GM23338 (cell line): ENCODE measurements at regions not wholly inside any gene's neighbourhood (a gene's known extent, or its start where the extent isn't known, plus 50 kb on each side); places are given as distances from the start of the nearest gene placed in this dataset.

Experiments
- ATAC-seq: fragments of 200-7000 bp; cut with Tn5 transposase; 3 replicates; pipeline ENCODE4 v1.9.1; 2020
- DNase-seq: peaks from one replicate; pipeline ENCODE4 v3.0.0-alpha.2; 2015; ENCODE audit warnings: low spot score
- H2AFZ ChIP-seq: fragments of 200-600 bp; sonication (generic); 2 replicates; pipeline ENCODE4 v1.8.0; 2016; ENCODE audit warnings: antibody characterized with exemption, mild to moderate bottlenecking, moderate library complexity
- H3F3A ChIP-seq: fragments of 200-600 bp; sonication (generic); replicated peaks from 2 replicates; pipeline ENCODE4 v1.8.0; 2017; ENCODE audit warnings: antibody characterized with exemption, mixed run types, low read depth
- H3K27ac ChIP-seq: fragments of 200-600 bp; sonication (generic); 2 replicates; pipeline ENCODE4 v1.6.1; 2016; ENCODE audit warnings: low read depth
- H3K27me3 ChIP-seq: fragments of 200-600 bp; sonication (generic); 2 replicates; pipeline ENCODE4 v1.8.0; 2016; ENCODE audit warnings: mild to moderate bottlenecking, mixed run types, moderate library complexity; ENCODE audit not compliant: insufficient read depth
- H3K36me3 ChIP-seq: fragments of 200-600 bp; sonication (generic); 2 replicates; pipeline ENCODE4 v1.8.0; 2016; ENCODE audit warnings: mild to moderate bottlenecking; ENCODE audit not compliant: insufficient read depth
- H3K4me1 ChIP-seq: fragments of 200-600 bp; sonication (generic); 2 replicates; pipeline ENCODE4 v1.8.0; 2016; ENCODE audit warnings: mild to moderate bottlenecking, moderate library complexity; ENCODE audit not compliant: insufficient read depth
- H3K4me2 ChIP-seq: fragments of 200-600 bp; sonication (generic); 2 replicates; pipeline ENCODE4 v1.7.1; 2017; ENCODE audit warnings: mixed run types
- H3K4me3 ChIP-seq: fragments of 200-600 bp; sonication (generic); 2 replicates; pipeline ENCODE4 v1.6.1; 2016; ENCODE audit warnings: mixed run types
- H3K79me2 ChIP-seq: fragments of 200-600 bp; sonication (generic); replicated peaks from 2 replicates; pipeline ENCODE4 v1.8.0; 2017; ENCODE audit warnings: mild to moderate bottlenecking; ENCODE audit not compliant: insufficient read depth
- H3K9me2 ChIP-seq: fragments of 200-600 bp; sonication (generic); 2 replicates; pipeline ENCODE4 v1.8.0; 2017; ENCODE audit not compliant: insufficient read depth
- H4K20me1 ChIP-seq: fragments of 200-600 bp; sonication (generic); replicated peaks from 2 replicates; pipeline ENCODE4 v1.8.0; 2017; ENCODE audit warnings: mild to moderate bottlenecking; ENCODE audit not compliant: insufficient read depth
- H3K27ac Mint-ChIP-seq: 2 replicates; pipeline ENCODE4 v1.8.0; 2020; ENCODE audit warnings: inconsistent platforms, mild to moderate bottlenecking, moderate library complexity, mixed read lengths
- H3K27me3 Mint-ChIP-seq: 3 replicates; pipeline ENCODE4 v1.8.0; 2022; ENCODE audit warnings: low read depth, mild to moderate bottlenecking, moderate library complexity, mixed read lengths, inconsistent platforms; ENCODE audit not compliant: insufficient read depth, poor library complexity
- H3K36me3 Mint-ChIP-seq: 3 replicates; pipeline ENCODE4 v1.8.0; 2021; ENCODE audit warnings: low read depth, mild to moderate bottlenecking, inconsistent platforms, moderate library complexity, mixed read lengths
- H3K4me1 Mint-ChIP-seq: 3 replicates; pipeline ENCODE4 v1.8.0; 2020; ENCODE audit warnings: mild to moderate bottlenecking, inconsistent platforms, mixed read lengths
- H3K4me3 Mint-ChIP-seq: 3 replicates; pipeline ENCODE4 v1.8.0; 2021; ENCODE audit warnings: moderate library complexity, mild to moderate bottlenecking, inconsistent platforms, mixed read lengths
- H3K9me3 Mint-ChIP-seq: 3 replicates; pipeline ENCODE4 v1.8.0; 2020; ENCODE audit warnings: moderate library complexity, mild to moderate bottlenecking, inconsistent platforms, mixed read lengths
- CREB1 ChIP-seq: fragments of 250-450 bp; sonication (Bioruptor Pico); IDR thresholded peaks from 2 replicates; pipeline ENCODE4 v1.5.0; 2020; ENCODE audit warnings: low read depth, mild to moderate bottlenecking, moderate library complexity
- EZH2 ChIP-seq: fragments of 200-600 bp; sonication (generic); IDR thresholded peaks from one replicate; pipeline ENCODE4 v1.8.0; 2017; ENCODE audit warnings: antibody characterized with exemption, mild to moderate bottlenecking, low read depth; ENCODE audit not compliant: unreplicated experiment
- EZH2phosphoT487 ChIP-seq: fragments of 200-600 bp; sonication (generic); IDR thresholded peaks from one replicate; pipeline ENCODE4 v1.8.1; 2018; ENCODE audit warnings: antibody characterized with exemption; ENCODE audit not compliant: unreplicated experiment
- STAT1 ChIP-seq: IDR thresholded peaks from one replicate; pipeline ENCODE4 v1.6.1; 2016; ENCODE audit warnings: antibody characterized with exemption; ENCODE audit not compliant: unreplicated experiment
- ZNF114 ChIP-seq: fragments of 250-450 bp; sonication (Bioruptor Pico); IDR thresholded peaks from 2 replicates; pipeline ENCODE4 v1.5.0; 2020; ENCODE audit warnings: mild to moderate bottlenecking, moderate library complexity
- TF ChIP-seq, protein P1 (sequence below): fragments of 250-450 bp; sonication (Bioruptor Pico); IDR thresholded peaks from 2 replicates; pipeline ENCODE4 v1.5.0; 2020; ENCODE audit warnings: mild to moderate bottlenecking, moderate library complexity
- TF ChIP-seq, protein P2 (sequence below): IDR thresholded peaks from one replicate; pipeline ENCODE4 v1.6.1; 2018; ENCODE audit warnings: antibody characterized with exemption; ENCODE audit not compliant: unreplicated experiment
- TF ChIP-seq, protein P3 (sequence below), 2 experiments: fragments of 200-600 bp in 1 of 2; sonication (generic) in 1 of 2; conservative IDR thresholded peaks; 2 replicates each; pipeline versions ENCODE4 v1.5.1 to v1.6.1; 2016 to 2017; ENCODE audit warnings: antibody characterized with exemption in 2 of 2, low read depth in 2 of 2, mild to moderate bottlenecking in 2 of 2, moderate library complexity in 1 of 2

DNA sequence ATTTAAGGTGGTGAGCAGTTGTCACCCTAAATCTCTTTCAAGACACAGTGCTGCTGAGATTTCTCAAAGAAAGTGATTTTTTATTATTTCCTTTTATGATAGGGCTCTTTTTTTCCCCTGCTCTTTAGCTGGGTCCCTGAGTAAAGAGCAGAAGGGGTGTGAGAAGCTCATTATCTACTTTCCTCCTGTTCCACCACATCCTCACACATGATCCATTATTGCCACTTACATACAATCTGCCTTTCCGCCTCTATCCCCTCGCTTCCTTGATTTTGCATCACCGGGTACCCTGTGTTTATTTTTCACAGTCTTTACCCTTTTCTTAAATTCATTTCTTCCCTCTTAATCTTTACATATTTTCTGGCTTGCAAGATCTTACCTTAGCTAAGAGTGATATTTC is 93.9 kb upstream of the CCDC85A start (continued):
- TF ChIP-seq, protein P1, sequence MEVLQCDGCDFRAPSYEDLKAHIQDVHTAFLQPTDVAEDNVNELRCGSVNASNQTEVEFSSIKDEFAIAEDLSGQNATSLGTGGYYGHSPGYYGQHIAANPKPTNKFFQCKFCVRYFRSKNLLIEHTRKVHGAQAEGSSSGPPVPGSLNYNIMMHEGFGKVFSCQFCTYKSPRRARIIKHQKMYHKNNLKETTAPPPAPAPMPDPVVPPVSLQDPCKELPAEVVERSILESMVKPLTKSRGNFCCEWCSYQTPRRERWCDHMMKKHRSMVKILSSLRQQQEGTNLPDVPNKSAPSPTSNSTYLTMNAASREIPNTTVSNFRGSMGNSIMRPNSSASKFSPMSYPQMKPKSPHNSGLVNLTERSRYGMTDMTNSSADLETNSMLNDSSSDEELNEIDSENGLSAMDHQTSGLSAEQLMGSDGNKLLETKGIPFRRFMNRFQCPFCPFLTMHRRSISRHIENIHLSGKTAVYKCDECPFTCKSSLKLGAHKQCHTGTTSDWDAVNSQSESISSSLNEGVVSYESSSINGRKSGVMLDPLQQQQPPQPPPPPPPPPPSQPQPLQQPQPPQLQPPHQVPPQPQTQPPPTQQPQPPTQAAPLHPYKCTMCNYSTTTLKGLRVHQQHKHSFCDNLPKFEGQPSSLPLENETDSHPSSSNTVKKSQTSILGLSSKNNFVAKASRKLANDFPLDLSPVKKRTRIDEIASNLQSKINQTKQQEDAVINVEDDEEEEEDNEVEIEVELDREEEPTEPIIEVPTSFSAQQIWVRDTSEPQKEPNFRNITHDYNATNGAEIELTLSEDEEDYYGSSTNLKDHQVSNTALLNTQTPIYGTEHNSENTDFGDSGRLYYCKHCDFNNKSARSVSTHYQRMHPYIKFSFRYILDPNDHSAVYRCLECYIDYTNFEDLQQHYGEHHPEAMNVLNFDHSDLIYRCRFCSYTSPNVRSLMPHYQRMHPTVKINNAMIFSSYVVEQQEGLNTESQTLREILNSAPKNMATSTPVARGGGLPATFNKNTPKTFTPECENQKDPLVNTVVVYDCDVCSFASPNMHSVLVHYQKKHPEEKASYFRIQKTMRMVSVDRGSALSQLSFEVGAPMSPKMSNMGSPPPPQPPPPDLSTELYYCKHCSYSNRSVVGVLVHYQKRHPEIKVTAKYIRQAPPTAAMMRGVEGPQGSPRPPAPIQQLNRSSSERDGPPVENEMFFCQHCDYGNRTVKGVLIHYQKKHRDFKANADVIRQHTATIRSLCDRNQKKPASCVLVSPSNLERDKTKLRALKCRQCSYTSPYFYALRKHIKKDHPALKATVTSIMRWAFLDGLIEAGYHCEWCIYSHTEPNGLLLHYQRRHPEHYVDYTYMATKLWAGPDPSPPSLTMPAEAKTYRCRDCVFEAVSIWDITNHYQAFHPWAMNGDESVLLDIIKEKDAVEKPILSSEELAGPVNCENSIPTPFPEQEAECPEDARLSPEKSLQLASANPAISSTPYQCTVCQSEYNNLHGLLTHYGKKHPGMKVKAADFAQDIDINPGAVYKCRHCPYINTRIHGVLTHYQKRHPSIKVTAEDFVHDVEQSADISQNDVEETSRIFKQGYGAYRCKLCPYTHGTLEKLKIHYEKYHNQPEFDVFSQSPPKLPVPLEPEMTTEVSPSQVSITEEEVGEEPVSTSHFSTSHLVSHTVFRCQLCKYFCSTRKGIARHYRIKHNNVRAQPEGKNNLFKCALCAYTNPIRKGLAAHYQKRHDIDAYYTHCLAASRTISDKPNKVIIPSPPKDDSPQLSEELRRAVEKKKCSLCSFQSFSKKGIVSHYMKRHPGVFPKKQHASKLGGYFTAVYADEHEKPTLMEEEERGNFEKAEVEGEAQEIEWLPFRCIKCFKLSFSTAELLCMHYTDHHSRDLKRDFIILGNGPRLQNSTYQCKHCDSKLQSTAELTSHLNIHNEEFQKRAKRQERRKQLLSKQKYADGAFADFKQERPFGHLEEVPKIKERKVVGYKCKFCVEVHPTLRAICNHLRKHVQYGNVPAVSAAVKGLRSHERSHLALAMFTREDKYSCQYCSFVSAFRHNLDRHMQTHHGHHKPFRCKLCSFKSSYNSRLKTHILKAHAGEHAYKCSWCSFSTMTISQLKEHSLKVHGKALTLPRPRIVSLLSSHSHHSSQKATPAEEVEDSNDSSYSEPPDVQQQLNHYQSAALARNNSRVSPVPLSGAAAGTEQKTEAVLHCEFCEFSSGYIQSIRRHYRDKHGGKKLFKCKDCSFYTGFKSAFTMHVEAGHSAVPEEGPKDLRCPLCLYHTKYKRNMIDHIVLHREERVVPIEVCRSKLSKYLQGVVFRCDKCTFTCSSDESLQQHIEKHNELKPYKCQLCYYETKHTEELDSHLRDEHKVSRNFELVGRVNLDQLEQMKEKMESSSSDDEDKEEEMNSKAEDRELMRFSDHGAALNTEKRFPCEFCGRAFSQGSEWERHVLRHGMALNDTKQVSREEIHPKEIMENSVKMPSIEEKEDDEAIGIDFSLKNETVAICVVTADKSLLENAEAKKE (CRISPR knock-in tag): no peak
- TF ChIP-seq ZNF114 (CRISPR knock-in tag) (no peak), STAT1 (no peak), CREB1 (CRISPR knock-in tag) (no peak)
- TF ChIP-seq, protein P2, sequence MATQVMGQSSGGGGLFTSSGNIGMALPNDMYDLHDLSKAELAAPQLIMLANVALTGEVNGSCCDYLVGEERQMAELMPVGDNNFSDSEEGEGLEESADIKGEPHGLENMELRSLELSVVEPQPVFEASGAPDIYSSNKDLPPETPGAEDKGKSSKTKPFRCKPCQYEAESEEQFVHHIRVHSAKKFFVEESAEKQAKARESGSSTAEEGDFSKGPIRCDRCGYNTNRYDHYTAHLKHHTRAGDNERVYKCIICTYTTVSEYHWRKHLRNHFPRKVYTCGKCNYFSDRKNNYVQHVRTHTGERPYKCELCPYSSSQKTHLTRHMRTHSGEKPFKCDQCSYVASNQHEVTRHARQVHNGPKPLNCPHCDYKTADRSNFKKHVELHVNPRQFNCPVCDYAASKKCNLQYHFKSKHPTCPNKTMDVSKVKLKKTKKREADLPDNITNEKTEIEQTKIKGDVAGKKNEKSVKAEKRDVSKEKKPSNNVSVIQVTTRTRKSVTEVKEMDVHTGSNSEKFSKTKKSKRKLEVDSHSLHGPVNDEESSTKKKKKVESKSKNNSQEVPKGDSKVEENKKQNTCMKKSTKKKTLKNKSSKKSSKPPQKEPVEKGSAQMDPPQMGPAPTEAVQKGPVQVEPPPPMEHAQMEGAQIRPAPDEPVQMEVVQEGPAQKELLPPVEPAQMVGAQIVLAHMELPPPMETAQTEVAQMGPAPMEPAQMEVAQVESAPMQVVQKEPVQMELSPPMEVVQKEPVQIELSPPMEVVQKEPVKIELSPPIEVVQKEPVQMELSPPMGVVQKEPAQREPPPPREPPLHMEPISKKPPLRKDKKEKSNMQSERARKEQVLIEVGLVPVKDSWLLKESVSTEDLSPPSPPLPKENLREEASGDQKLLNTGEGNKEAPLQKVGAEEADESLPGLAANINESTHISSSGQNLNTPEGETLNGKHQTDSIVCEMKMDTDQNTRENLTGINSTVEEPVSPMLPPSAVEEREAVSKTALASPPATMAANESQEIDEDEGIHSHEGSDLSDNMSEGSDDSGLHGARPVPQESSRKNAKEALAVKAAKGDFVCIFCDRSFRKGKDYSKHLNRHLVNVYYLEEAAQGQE: no peak

DNA sequence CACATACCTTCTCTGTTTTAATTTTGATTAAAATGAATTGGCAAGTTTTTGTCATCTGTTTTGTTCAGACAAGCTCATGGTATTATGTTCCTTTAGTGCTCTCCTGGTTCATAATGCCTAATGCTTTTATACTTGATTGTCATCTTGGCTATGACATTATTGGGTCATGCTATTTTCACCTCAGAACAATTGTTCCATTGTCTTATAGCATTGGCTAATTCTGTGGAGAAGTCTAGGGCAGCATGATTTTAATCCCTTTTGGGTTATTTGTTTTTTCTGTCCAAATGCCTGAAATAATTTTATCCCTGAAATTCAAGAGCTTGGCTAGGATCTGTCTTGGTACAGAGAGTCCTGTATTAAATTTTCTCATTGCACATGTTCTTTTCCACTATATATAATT is 83.8 kb upstream of the CCDC85A start:
- DNase-seq (no peak), ATAC-seq (no peak)
- Histone ChIP-seq H3K4me3 (no peak overlapping the region), H3K79me2 (no peaks in the 10 kb centered on the region), H3K4me2 (no peak overlapping the region), H2AFZ (no peak overlapping the region), H3F3A (no peaks in the 10 kb centered on the region), H3K9me2 (peaks cover 4% of the 10 kb centered on the region; the same call in 1 of the 2 replicates), H3K27me3 (no peaks in the 10 kb centered on the region), H3K27ac (no peak overlapping the region), H3K4me1 (peaks cover 3% of the 10 kb centered on the region; the same call in 1 of the 2 replicates), H3K36me3 (no peaks in the 10 kb centered on the region), H4K20me1 (no peaks in the 10 kb centered on the region)
- Mint-ChIP-seq H3K27ac (no peak overlapping the region), H3K36me3 (no peaks in the 10 kb centered on the region), H3K4me1 (peaks cover 11% of the 10 kb centered on the region), H3K4me3 (no peak overlapping the region), H3K27me3 (no peaks in the 10 kb centered on the region), H3K9me3 (no peaks in the 10 kb centered on the region; the same call in 1 of the 3 replicates)
- TF ChIP-seq ZNF114 (CRISPR knock-in tag) (no peak), EZH2 (no peak), EZH2phosphoT487 (no peak)
- TF ChIP-seq, protein P3, sequence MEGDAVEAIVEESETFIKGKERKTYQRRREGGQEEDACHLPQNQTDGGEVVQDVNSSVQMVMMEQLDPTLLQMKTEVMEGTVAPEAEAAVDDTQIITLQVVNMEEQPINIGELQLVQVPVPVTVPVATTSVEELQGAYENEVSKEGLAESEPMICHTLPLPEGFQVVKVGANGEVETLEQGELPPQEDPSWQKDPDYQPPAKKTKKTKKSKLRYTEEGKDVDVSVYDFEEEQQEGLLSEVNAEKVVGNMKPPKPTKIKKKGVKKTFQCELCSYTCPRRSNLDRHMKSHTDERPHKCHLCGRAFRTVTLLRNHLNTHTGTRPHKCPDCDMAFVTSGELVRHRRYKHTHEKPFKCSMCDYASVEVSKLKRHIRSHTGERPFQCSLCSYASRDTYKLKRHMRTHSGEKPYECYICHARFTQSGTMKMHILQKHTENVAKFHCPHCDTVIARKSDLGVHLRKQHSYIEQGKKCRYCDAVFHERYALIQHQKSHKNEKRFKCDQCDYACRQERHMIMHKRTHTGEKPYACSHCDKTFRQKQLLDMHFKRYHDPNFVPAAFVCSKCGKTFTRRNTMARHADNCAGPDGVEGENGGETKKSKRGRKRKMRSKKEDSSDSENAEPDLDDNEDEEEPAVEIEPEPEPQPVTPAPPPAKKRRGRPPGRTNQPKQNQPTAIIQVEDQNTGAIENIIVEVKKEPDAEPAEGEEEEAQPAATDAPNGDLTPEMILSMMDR (conservative IDR thresholded peaks at IDR 0.05; ENCODE audit: low read depth in 2 of 2): no peak
